ENCODE measurements at regions not wholly inside any gene's neighbourhood (a gene's known extent, or its start where the extent isn't known, plus 50 kb on each side); places are given as distances from the start of the nearest gene placed in this dataset.

- H3K4me3 Mint-ChIP-seq (ENCODE audit: low read depth, unreplicated experiment), result no peak overlapping the region
- no peaks in the 10 kb centered on the region for H3K4me1 Mint-ChIP-seq (ENCODE audit: low read depth, unreplicated experiment)
- no peaks in the 10 kb centered on the region for H3K9me3 Mint-ChIP-seq (ENCODE audit: low read depth, unreplicated experiment)
- TF ChIP-seq CTCF (IDR thresholded peaks at IDR 0.05; ENCODE audit: unreplicated experiment), result no peak
- intact Hi-C loops (cut with micrococcal nuclease; ENCODE audit: unreplicated experiment), result no loop called here
- no peak for DNase-seq
- BruUV-seq (replicated peaks), result no TSS peak
- CTCF ChIA-PET, result interaction anchor here (0.6 kb wide), 1 partner anchor 52 kb away, joined by 4 read pairs; no protein-coding TSS in a partner anchor
- no peak overlapping the region for H3K27ac Mint-ChIP-seq (ENCODE audit: unreplicated experiment)
- H3K27me3 Mint-ChIP-seq (ENCODE audit: unreplicated experiment), result peaks cover 22% of the 10 kb centered on the region
- no peaks in the 10 kb centered on the region for H3K36me3 Mint-ChIP-seq (ENCODE audit: insufficient read depth, unreplicated experiment)
Measured at GRCh38 chr6:783966-784735, 91.2 kb upstream of the EXOC2 start.

GRCh38 chr6:782141-782540 is 89.2 kb upstream of the EXOC2 start:
- no peak for TF ChIP-seq CTCF (IDR thresholded peaks at IDR 0.05; ENCODE audit: unreplicated experiment)
- peaks cover 35% of the 10 kb centered on the region for H3K27me3 Mint-ChIP-seq (ENCODE audit: unreplicated experiment)
- no peaks in the 10 kb centered on the region for H3K36me3 Mint-ChIP-seq (ENCODE audit: insufficient read depth, unreplicated experiment)
- CTCF ChIA-PET, result no interaction called here
- BruUV-seq (replicated peaks), result no TSS peak
- intact Hi-C loops (cut with micrococcal nuclease; ENCODE audit: unreplicated experiment), result no loop called here
- no peak overlapping the region for H3K4me3 Mint-ChIP-seq (ENCODE audit: low read depth, unreplicated experiment)
- no peak for DNase-seq
- no peaks in the 10 kb centered on the region for H3K4me1 Mint-ChIP-seq (ENCODE audit: low read depth, unreplicated experiment)
- H3K9me3 Mint-ChIP-seq (ENCODE audit: low read depth, unreplicated experiment), result no peaks in the 10 kb centered on the region
- H3K27ac Mint-ChIP-seq (ENCODE audit: unreplicated experiment), result no peak overlapping the region

- H3K36me3 Mint-ChIP-seq (ENCODE audit: insufficient read depth, unreplicated experiment), result no peaks in the 10 kb centered on the region
- H3K27me3 Mint-ChIP-seq (ENCODE audit: unreplicated experiment), result peaks cover 42% of the 10 kb centered on the region
- no peaks in the 10 kb centered on the region for H3K9me3 Mint-ChIP-seq (ENCODE audit: low read depth, unreplicated experiment)
- H3K4me3 Mint-ChIP-seq (ENCODE audit: low read depth, unreplicated experiment), result no peak overlapping the region
- CTCF ChIA-PET, result no interaction called here
- TF ChIP-seq CTCF (IDR thresholded peaks at IDR 0.05; ENCODE audit: unreplicated experiment), result no peak
- no peak overlapping the region for H3K27ac Mint-ChIP-seq (ENCODE audit: unreplicated experiment)
- peaks cover under 1% of the 10 kb centered on the region for H3K4me1 Mint-ChIP-seq (ENCODE audit: low read depth, unreplicated experiment)
- intact Hi-C loops (cut with micrococcal nuclease; ENCODE audit: unreplicated experiment), result no loop called here
- BruUV-seq (replicated peaks), result no TSS peak
- DNase-seq, result no peak
Measured at GRCh38 chr6:781350-781961, 88.5 kb upstream of the EXOC2 start.

GRCh38 chr6:780706-781105 is 87.8 kb upstream of the EXOC2 start:
- intact Hi-C loops (cut with micrococcal nuclease; ENCODE audit: unreplicated experiment), result no loop called here
- no peaks in the 10 kb centered on the region for H3K9me3 Mint-ChIP-seq (ENCODE audit: low read depth, unreplicated experiment)

More at GRCh38 chr6:780706-781105, 87.8 kb upstream of the EXOC2 start:
- no peaks in the 10 kb centered on the region for H3K36me3 Mint-ChIP-seq (ENCODE audit: insufficient read depth, unreplicated experiment)
- H3K4me3 Mint-ChIP-seq (ENCODE audit: low read depth, unreplicated experiment), result no peak overlapping the region
- H3K27ac Mint-ChIP-seq (ENCODE audit: unreplicated experiment), result no peak overlapping the region
- CTCF ChIA-PET, result no interaction called here
- BruUV-seq (replicated peaks), result no TSS peak
- no peak for DNase-seq
- H3K4me1 Mint-ChIP-seq (ENCODE audit: low read depth, unreplicated experiment), result peaks cover 7% of the 10 kb centered on the region
- peaks cover 44% of the 10 kb centered on the region for H3K27me3 Mint-ChIP-seq (ENCODE audit: unreplicated experiment)
- TF ChIP-seq CTCF (IDR thresholded peaks at IDR 0.05; ENCODE audit: unreplicated experiment), result no peak
